ENCODE measurements at regions not wholly inside any gene's neighbourhood (a gene's known extent, or its start where the extent isn't known, plus 50 kb on each side); places are given as distances from the start of the nearest gene placed in this dataset.

DNA sequence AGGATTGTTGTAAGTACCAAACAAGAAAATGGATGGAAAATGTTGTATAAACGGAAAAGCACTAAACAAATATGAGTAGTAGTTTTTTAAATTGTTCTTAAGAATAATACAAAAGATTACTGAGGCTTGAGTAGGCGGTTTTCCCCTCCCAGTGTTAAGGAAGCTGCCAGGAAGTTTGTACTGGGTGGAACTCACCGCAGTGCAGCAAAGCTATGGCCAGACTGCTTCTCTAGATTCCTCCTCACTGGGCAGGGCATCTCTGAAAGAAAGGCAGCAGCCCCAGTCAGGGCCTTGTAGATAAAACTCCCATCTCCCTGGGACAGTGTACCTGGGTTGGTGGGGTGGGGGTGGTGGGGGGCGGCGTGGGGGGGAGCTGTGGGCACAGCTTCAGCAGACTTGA lies 58.7 kb downstream of the XCL2 start:
- peak; percentile 44 for DNase-seq
- no peak overlapping the region for H4K5ac ChIP-seq (ENCODE audit: low read depth, low read length)
- H3K4me3 ChIP-seq (ENCODE audit: insufficient read depth, low read depth, low read length): no peak overlapping the region
- no CpG with 5 or more reads among the region's 5 CpGs for WGBS, 2 experiments (ENCODE audit: extremely low coverage in 2 of 2, insufficient read length in 1 of 2)
- peak; percentile 47 for ATAC-seq (ENCODE audit: low read depth)
- H3K23ac ChIP-seq (ENCODE audit: low read depth, low read length): no peak overlapping the region
- in situ Hi-C loops (cut with MboI; ENCODE audit: low sequenced_read_pairs): no loop called here
- H3K9me3 ChIP-seq (ENCODE audit: control insufficient read depth, insufficient read depth, low read length): no peaks in the 10 kb centered on the region
- H3K27me3 ChIP-seq (ENCODE audit: control insufficient read depth, insufficient read depth, low read length): no peaks in the 10 kb centered on the region
- no peak overlapping the region for H2BK120ac ChIP-seq (ENCODE audit: low read depth, low read length)
- TF ChIP-seq, protein P1, sequence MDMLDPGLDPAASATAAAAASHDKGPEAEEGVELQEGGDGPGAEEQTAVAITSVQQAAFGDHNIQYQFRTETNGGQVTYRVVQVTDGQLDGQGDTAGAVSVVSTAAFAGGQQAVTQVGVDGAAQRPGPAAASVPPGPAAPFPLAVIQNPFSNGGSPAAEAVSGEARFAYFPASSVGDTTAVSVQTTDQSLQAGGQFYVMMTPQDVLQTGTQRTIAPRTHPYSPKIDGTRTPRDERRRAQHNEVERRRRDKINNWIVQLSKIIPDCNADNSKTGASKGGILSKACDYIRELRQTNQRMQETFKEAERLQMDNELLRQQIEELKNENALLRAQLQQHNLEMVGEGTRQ (IDR thresholded peaks at IDR 0.05; ENCODE audit: low read depth, low read length): no peak
- no peak for TF ChIP-seq NFE2L2 (IDR thresholded peaks at IDR 0.05; ENCODE audit: low read depth, low read length)
- no peak for TF ChIP-seq SMC3 (IDR thresholded peaks at IDR 0.05; ENCODE audit: low read depth, low read length)
- TF ChIP-seq RCOR1 (IDR thresholded peaks at IDR 0.05; ENCODE audit: insufficient replicate concordance, low read length): no peak
- TF ChIP-seq CHD1 (IDR thresholded peaks at IDR 0.05; ENCODE audit: low read depth, low read length): no peak
- no peak for TF ChIP-seq MAZ (IDR thresholded peaks at IDR 0.05; ENCODE audit: borderline replicate concordance, low read depth, low read length)
- no peak for TF ChIP-seq RAD21 (IDR thresholded peaks at IDR 0.05; ENCODE audit: low read length)
- TF ChIP-seq BHLHE40 (IDR thresholded peaks at IDR 0.05; ENCODE audit: low read depth, low read length): no peak
- TF ChIP-seq FOS (IDR thresholded peaks at IDR 0.05; ENCODE audit: low read depth, low read length): no peak
- no peak for TF ChIP-seq RFX5 (IDR thresholded peaks at IDR 0.05; ENCODE audit: low read depth, low read length)
- no peak for TF ChIP-seq POLR2A (IDR thresholded peaks at IDR 0.05; ENCODE audit: low read depth, low read length)
- no peak for TF ChIP-seq CEBPB (IDR thresholded peaks at IDR 0.05; ENCODE audit: low read depth, low read length)
- TF ChIP-seq MXI1 (IDR thresholded peaks at IDR 0.05; ENCODE audit: borderline replicate concordance, low read depth, low read length): no peak
- TF ChIP-seq ELK1 (IDR thresholded peaks at IDR 0.05; ENCODE audit: borderline replicate concordance, low read depth, low read length): no peak
- TF ChIP-seq MAFK (IDR thresholded peaks at IDR 0.05; ENCODE audit: low read depth, low read length): no peak
- TF ChIP-seq, protein P2, sequence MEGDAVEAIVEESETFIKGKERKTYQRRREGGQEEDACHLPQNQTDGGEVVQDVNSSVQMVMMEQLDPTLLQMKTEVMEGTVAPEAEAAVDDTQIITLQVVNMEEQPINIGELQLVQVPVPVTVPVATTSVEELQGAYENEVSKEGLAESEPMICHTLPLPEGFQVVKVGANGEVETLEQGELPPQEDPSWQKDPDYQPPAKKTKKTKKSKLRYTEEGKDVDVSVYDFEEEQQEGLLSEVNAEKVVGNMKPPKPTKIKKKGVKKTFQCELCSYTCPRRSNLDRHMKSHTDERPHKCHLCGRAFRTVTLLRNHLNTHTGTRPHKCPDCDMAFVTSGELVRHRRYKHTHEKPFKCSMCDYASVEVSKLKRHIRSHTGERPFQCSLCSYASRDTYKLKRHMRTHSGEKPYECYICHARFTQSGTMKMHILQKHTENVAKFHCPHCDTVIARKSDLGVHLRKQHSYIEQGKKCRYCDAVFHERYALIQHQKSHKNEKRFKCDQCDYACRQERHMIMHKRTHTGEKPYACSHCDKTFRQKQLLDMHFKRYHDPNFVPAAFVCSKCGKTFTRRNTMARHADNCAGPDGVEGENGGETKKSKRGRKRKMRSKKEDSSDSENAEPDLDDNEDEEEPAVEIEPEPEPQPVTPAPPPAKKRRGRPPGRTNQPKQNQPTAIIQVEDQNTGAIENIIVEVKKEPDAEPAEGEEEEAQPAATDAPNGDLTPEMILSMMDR (conservative IDR thresholded peaks at IDR 0.05; ENCODE audit: low read depth, low read length): no peak
- H3K18ac ChIP-seq (ENCODE audit: low read depth, low read length): peak overlapping the region; percentile 23; the same call in 1 of the 2 replicates
- peak overlapping the region; percentile 35; the same call in 1 of the 2 replicates for H3K27ac ChIP-seq (ENCODE audit: insufficient read depth, low read length)
- CTCF ChIA-PET: interaction anchor here (0.9 kb wide), 1 partner anchor 16 kb away, joined by 3 read pairs; no protein-coding TSS in a partner anchor
- dilution Hi-C loops (cut with HindIII; ENCODE audit: low sequenced_read_pairs, unreplicated experiment): no loop called here
- peak overlapping the region; percentile 38 for H2BK5ac ChIP-seq (ENCODE audit: low read depth, low read length, poor library complexity, severe bottlenecking)
- H3K4me2 ChIP-seq (ENCODE audit: low read depth, low read length): no peak overlapping the region
- H3K79me1 ChIP-seq (ENCODE audit: low read depth in 1 of 2, low read length in 2 of 2): no peaks in the 10 kb centered on the region
- peaks cover 10% of the 10 kb centered on the region for H3K4me1 ChIP-seq (ENCODE audit: control insufficient read depth, insufficient read depth, low read length)
- no peak overlapping the region for H3K4ac ChIP-seq (ENCODE audit: low read depth, low read length)
- no TSS peak for BruUV-seq (replicated peaks)
- intact Hi-C loops (cut with micrococcal nuclease): no loop called here
- no peak overlapping the region for H2AK9ac ChIP-seq (replicated peaks; ENCODE audit: low read depth, low read length, poor library complexity)
- no peak overlapping the region for H2AFZ ChIP-seq (replicated peaks; ENCODE audit: low read length, poor library complexity)
- H3K9me1 ChIP-seq (ENCODE audit: insufficient read depth, low read length): peaks cover 2% of the 10 kb centered on the region; the same call in 1 of the 2 replicates
- POLR2A ChIA-PET (ENCODE audit: unreplicated experiment): no interaction called here
- no peak overlapping the region for H4K8ac ChIP-seq (ENCODE audit: low read depth in 2 of 2, low read length in 2 of 2)
- no peaks in the 10 kb centered on the region for H3K36me3 ChIP-seq (ENCODE audit: control insufficient read depth, insufficient read depth, low read length)
- H2BK20ac ChIP-seq (ENCODE audit: low read depth, low read length): no peak overlapping the region
- no peaks in the 10 kb centered on the region for H4K20me1 ChIP-seq (ENCODE audit: insufficient read depth, low read length)
- no peak overlapping the region for H2AK5ac ChIP-seq (ENCODE audit: low read depth, low read length)
- no peak overlapping the region for H4K91ac ChIP-seq (ENCODE audit: insufficient read depth, low read depth, low read length)
- no peak overlapping the region for H2BK15ac ChIP-seq (ENCODE audit: low read depth, low read length)
- no peak overlapping the region for H3K9ac ChIP-seq (ENCODE audit: low read depth, low read length)
- H3K56ac ChIP-seq (ENCODE audit: extremely low read depth, insufficient read depth, low read length): no peak overlapping the region
- no peak overlapping the region for H3K14ac ChIP-seq (replicated peaks; ENCODE audit: low read depth, low read length)
